ENCODE measurements at regions not wholly inside any gene's neighbourhood (a gene's known extent, or its start where the extent isn't known, plus 50 kb on each side); places are given as distances from the start of the nearest gene placed in this dataset.

GRCh38 chr10:78181381-78182055 lies 147.9 kb downstream of the RPS24 start:
- H3K4me1 ChIP-seq (ENCODE audit: control insufficient read depth in 1 of 2, insufficient read depth in 2 of 2, low read depth in 1 of 2, low read length in 1 of 2): peaks cover 0 to 5% of the 10 kb centered on the region in 2 experiments; a peak in 2 of 4 replicates
- no peak overlapping the region for H3K9ac ChIP-seq
- 72% methylated on average over 6 of the region's 6 CpGs for WGBS (ENCODE audit: low lambda C conversion rate)
- H3K27me3 ChIP-seq (ENCODE audit: insufficient read depth): no peaks in the 10 kb centered on the region
- TF ChIP-seq YY1 (IDR thresholded peaks at IDR 0.05; ENCODE audit: low read depth) (no peak), MEF2A (IDR thresholded peaks at IDR 0.05; ENCODE audit: borderline replicate concordance, low read depth) (no peak), RXRA (IDR thresholded peaks at IDR 0.05; ENCODE audit: borderline replicate concordance, low read depth) (no peak), SMC3 (IDR thresholded peaks at IDR 0.05; ENCODE audit: low read depth, low read length) (no peak), FOXM1 (IDR thresholded peaks at IDR 0.05; ENCODE audit: low read depth) (no peak), ELF1 (IDR thresholded peaks at IDR 0.05) (no peak), POLR2AphosphoS5 (IDR thresholded peaks at IDR 0.05; ENCODE audit: low read depth, low read length) (no peak), ZBTB33 (IDR thresholded peaks at IDR 0.05; ENCODE audit: borderline replicate concordance, low read depth) (no peak), FOSL2 (IDR thresholded peaks at IDR 0.05; ENCODE audit: borderline replicate concordance, low read depth) (no peak), USF2 (IDR thresholded peaks at IDR 0.05; ENCODE audit: borderline replicate concordance, low read depth, low read length) (no peak), CHD2 (IDR thresholded peaks at IDR 0.05; ENCODE audit: low read length, partially characterized antibody) (no peak), TEAD4 (IDR thresholded peaks at IDR 0.05; ENCODE audit: borderline replicate concordance, insufficient read depth) (no peak)
- POLR2A ChIA-PET: no interaction called here
- H3K27ac ChIP-seq (ENCODE audit: low read depth in 2 of 2, low read length in 1 of 2): no peak overlapping the region
- no peaks in the 10 kb centered on the region for H3F3A ChIP-seq (replicated peaks; ENCODE audit: insufficient read depth)
- H3K9me3 ChIP-seq: no peaks in the 10 kb centered on the region
- no peaks in the 10 kb centered on the region for H4K20me1 ChIP-seq (ENCODE audit: insufficient read depth)
- no peak overlapping the region for H2AFZ ChIP-seq (ENCODE audit: low read depth)
- DNase-seq: no peak
- H3K4me2 ChIP-seq: no peak overlapping the region
- H3K79me2 ChIP-seq (ENCODE audit: insufficient read depth): no peaks in the 10 kb centered on the region
- no peaks in the 10 kb centered on the region for H3K9me2 ChIP-seq
- H3K36me3 ChIP-seq (replicated peaks in 1 of 2; ENCODE audit: control insufficient read depth in 1 of 2, insufficient read depth in 2 of 2, low read length in 1 of 2): no peaks in the 10 kb centered on the region
- CTCF ChIA-PET: interaction anchor here (1.8 kb wide), 1 partner anchor 14 kb away, joined by 4 read pairs; no protein-coding TSS in a partner anchor
- H3K4me3 ChIP-seq (ENCODE audit: low read depth in 2 of 2, low read length in 1 of 2): no peak overlapping the region

- no peaks in the 10 kb centered on the region for H3F3A ChIP-seq (replicated peaks; ENCODE audit: insufficient read depth)
- no peak overlapping the region for H2AFZ ChIP-seq (ENCODE audit: low read depth)
- ChIA-PET POLR2A (no interaction called here), CTCF (interaction anchor here (1.1 to 1.8 kb wide), 2 partner anchors 15 to 134 kb away, joined by 3 to 4 read pairs; no protein-coding TSS in a partner anchor)
- H4K20me1 ChIP-seq (ENCODE audit: insufficient read depth): no peaks in the 10 kb centered on the region
- H3K9ac ChIP-seq: no peak overlapping the region
- H3K9me3 ChIP-seq: no peaks in the 10 kb centered on the region
- H3K4me3 ChIP-seq (ENCODE audit: low read depth in 2 of 2, low read length in 1 of 2): no peak overlapping the region
- no peaks in the 10 kb centered on the region for H3K36me3 ChIP-seq (replicated peaks in 1 of 2; ENCODE audit: control insufficient read depth in 1 of 2, insufficient read depth in 2 of 2, low read length in 1 of 2)
- no peak overlapping the region for H3K27ac ChIP-seq (ENCODE audit: low read depth in 2 of 2, low read length in 1 of 2)
- peaks cover 0 to 5% of the 10 kb centered on the region in 2 experiments; a peak in 2 of 4 replicates for H3K4me1 ChIP-seq (ENCODE audit: control insufficient read depth in 1 of 2, insufficient read depth in 2 of 2, low read depth in 1 of 2, low read length in 1 of 2)
- no peaks in the 10 kb centered on the region for H3K27me3 ChIP-seq (ENCODE audit: insufficient read depth)
- no peak for DNase-seq
- no peaks in the 10 kb centered on the region for H3K79me2 ChIP-seq (ENCODE audit: insufficient read depth)
- 90% methylated on average over 1 of the region's 1 CpG for WGBS (ENCODE audit: low lambda C conversion rate)
- H3K4me2 ChIP-seq: no peak overlapping the region
- H3K9me2 ChIP-seq: no peaks in the 10 kb centered on the region
- TF ChIP-seq TAF1 (IDR thresholded peaks at IDR 0.05; ENCODE audit: borderline replicate concordance, low read depth, low read length) (no peak), IRF3 (IDR thresholded peaks at IDR 0.05; ENCODE audit: low read depth, low read length) (no peak), MXI1 (IDR thresholded peaks at IDR 0.05; ENCODE audit: low read depth, low read length) (no peak), FOXJ3 (CRISPR knock-in tag; IDR thresholded peaks at IDR 0.05) (no peak), RCOR1 (IDR thresholded peaks at IDR 0.05; ENCODE audit: low read length) (no peak), ZBTB33 (IDR thresholded peaks at IDR 0.05; ENCODE audit: borderline replicate concordance, low read depth) (no peak), CHD2 (IDR thresholded peaks at IDR 0.05; ENCODE audit: low read length, partially characterized antibody) (no peak), GATA2 (CRISPR knock-in tag; IDR thresholded peaks at IDR 0.05) (no peak), MEF2A (IDR thresholded peaks at IDR 0.05; ENCODE audit: borderline replicate concordance, low read depth) (no peak)
Observed at GRCh38 chr10:78182841-78183240, 149.2 kb downstream of the RPS24 start.
